ENCODE measurements at regions not wholly inside any gene's neighbourhood (a gene's known extent, or its start where the extent isn't known, plus 50 kb on each side); places are given as distances from the start of the nearest gene placed in this dataset.

DNA sequence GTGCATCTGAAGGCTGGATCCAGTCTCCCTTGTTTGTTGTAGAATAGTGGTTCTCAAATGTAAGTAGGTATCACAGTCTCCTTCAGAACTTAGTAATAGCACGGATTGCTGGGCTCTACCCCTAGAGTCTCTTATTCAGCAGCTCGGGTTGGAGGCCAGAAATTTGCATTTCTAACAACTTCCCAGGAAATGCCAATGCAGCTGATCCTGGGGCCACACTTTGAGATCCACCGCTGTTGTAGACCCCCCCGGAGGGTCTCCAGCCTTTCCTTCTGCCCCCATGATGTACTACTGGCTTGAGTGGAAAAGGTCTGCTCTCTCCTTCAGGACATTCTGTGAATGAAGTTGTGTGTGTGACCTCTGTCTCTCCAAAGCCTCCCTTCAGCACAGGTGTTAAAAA, 153.8 kb upstream of the CTNNB1 start:
- POLR2A ChIA-PET = no interaction called here
- TF ChIP-seq L3MBTL2 (conservative IDR thresholded peaks at IDR 0.05) (no peak), ZNF384 (IDR thresholded peaks at IDR 0.05) (no peak), SP1 (IDR thresholded peaks at IDR 0.05) (no peak), SUZ12 (IDR thresholded peaks at IDR 0.05) (no peak), NFRKB (IDR thresholded peaks at IDR 0.05) (no peak), BHLHE40 (IDR thresholded peaks at IDR 0.05; ENCODE audit: borderline replicate concordance) (no peak), FOXA1 (IDR thresholded peaks at IDR 0.05) (no peak), HDGF (IDR thresholded peaks at IDR 0.05; ENCODE audit: borderline replicate concordance) (no peak), ELF4 (IDR thresholded peaks at IDR 0.05) (no peak), ARNT (IDR thresholded peaks at IDR 0.05) (no peak), FOXK2 (IDR thresholded peaks at IDR 0.05) (no peak)
- CTCF ChIA-PET = no interaction called here
- no peak for DNase-seq (ENCODE audit: extremely low spot score)

DNA sequence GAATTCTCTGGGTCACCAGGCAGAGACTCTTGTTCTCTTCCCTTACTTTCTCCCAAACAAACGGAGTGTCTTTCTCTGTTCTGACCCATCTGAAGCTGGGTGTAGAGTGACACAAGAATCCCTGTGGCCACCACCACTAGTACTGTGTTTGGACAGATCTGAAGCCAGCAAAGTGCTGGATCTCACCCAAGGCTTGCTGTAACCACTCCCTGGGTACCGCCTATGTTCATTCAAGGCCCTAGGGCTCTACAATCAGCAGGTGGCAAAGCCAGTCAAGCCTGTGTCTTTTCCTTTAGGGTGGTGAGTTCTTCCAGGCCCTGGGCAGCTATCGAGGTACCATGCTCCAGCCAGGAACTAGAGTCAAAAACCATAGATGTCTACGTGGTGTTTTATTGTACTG, 149.2 kb upstream of the CTNNB1 start:
- POLR2A ChIA-PET = no interaction called here
- TF ChIP-seq L3MBTL2 (conservative IDR thresholded peaks at IDR 0.05) (no peak), SP1 (IDR thresholded peaks at IDR 0.05) (no peak)
- no peak for DNase-seq (ENCODE audit: extremely low spot score)
- CTCF ChIA-PET = no interaction called here

DNA sequence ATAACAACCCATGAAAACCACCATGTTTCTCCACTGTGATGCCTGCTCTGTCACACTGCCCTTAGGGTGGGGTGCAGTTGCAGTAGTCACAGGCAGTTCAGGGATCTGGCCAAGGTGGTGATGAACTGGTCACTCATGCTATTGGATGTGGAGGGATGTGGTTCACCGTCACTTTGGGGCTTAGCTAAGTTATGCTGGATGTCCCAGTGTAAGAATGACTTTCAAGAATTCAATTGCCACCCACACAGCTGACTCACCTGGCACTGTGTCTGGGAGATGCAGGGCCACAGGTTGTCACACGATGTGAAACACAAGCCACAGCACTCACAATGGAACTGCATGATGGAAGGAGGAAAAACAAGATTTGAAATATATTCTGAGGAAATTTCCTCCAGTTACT, 146.1 kb upstream of the CTNNB1 start:
- CTCF ChIA-PET = interaction anchor here (0.6 kb wide), 1 partner anchor 634 kb away, joined by 3 read pairs; no protein-coding TSS in a partner anchor
- POLR2A ChIA-PET = no interaction called here
- no peak for TF ChIP-seq ZNF384 (IDR thresholded peaks at IDR 0.05)
- no peak for TF ChIP-seq HDGF (IDR thresholded peaks at IDR 0.05; ENCODE audit: borderline replicate concordance)
- no peak for TF ChIP-seq FOXK2 (IDR thresholded peaks at IDR 0.05)
- TF ChIP-seq CTBP1 (IDR thresholded peaks at IDR 0.05; ENCODE audit: borderline replicate concordance) = no peak
- TF ChIP-seq L3MBTL2 (conservative IDR thresholded peaks at IDR 0.05) = no peak
- TF ChIP-seq FOXA1 (IDR thresholded peaks at IDR 0.05) = no peak
- TF ChIP-seq, protein P1, sequence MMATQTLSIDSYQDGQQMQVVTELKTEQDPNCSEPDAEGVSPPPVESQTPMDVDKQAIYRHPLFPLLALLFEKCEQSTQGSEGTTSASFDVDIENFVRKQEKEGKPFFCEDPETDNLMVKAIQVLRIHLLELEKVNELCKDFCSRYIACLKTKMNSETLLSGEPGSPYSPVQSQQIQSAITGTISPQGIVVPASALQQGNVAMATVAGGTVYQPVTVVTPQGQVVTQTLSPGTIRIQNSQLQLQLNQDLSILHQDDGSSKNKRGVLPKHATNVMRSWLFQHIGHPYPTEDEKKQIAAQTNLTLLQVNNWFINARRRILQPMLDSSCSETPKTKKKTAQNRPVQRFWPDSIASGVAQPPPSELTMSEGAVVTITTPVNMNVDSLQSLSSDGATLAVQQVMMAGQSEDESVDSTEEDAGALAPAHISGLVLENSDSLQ (IDR thresholded peaks at IDR 0.05) = no peak
- no peak for TF ChIP-seq LEF1 (IDR thresholded peaks at IDR 0.05; ENCODE audit: borderline replicate concordance)
- TF ChIP-seq ARNT (IDR thresholded peaks at IDR 0.05) = no peak
- no peak for TF ChIP-seq BHLHE40 (IDR thresholded peaks at IDR 0.05; ENCODE audit: borderline replicate concordance)
- no peak for TF ChIP-seq ELF4 (IDR thresholded peaks at IDR 0.05)
- DNase-seq (ENCODE audit: extremely low spot score) = no peak

DNA sequence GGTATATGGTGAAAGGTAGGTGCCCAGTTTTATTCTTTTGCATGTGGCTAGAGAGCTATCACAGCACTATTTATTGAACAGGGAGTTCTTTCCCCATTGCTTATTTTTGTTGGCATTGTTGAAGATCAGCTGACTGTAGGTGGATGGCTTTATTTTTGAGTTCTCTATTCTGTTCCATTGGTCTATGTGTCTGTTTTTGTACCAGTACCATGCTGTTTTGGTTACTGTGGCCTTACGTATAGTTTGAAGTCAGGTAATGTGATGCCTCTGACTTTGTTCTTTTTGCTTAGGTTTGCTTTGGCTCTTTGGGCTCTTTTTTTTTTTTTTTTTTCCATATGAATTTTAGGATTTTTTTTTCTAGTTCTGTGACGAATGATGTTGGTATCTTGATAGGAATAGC, 139.2 kb upstream of the CTNNB1 start:
- ChIA-PET CTCF (no interaction called here), POLR2A (no interaction called here)
- TF ChIP-seq FOXM1 (IDR thresholded peaks at IDR 0.05; ENCODE audit: borderline replicate concordance) = no peak
- TF ChIP-seq ZNF384 (IDR thresholded peaks at IDR 0.05) = no peak
- TF ChIP-seq HDGF (IDR thresholded peaks at IDR 0.05; ENCODE audit: borderline replicate concordance) = no peak
- no peak for TF ChIP-seq ARNT (IDR thresholded peaks at IDR 0.05)
- TF ChIP-seq, protein P1 (IDR thresholded peaks at IDR 0.05) = no peak
- no peak for TF ChIP-seq L3MBTL2 (conservative IDR thresholded peaks at IDR 0.05)
- no peak for TF ChIP-seq FOXK2 (IDR thresholded peaks at IDR 0.05)
- TF ChIP-seq ELF4 (IDR thresholded peaks at IDR 0.05) = no peak
- DNase-seq (ENCODE audit: extremely low spot score) = no peak

DNA sequence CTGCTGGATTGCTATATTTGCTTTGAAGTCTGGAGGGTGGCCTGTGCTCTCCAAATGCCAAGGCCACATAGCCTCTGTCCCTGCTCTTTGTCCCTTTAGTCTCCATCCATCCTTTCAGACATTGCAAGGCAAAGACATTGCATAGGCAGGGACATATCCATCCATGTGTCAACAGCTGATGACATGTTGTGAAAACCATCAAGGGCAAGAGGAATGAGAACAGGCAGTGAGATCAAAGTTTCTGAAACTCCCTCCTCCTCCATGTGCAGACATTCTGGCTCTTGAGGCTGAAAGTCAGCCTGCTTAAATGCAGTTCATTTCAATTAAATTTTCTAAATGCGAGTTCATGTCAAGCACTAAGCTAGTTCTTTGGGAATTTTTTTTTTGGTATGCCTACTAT, 135.2 kb upstream of the CTNNB1 start:
- POLR2A ChIA-PET = no interaction called here
- CTCF ChIA-PET = no interaction called here
- TF ChIP-seq ARNT (IDR thresholded peaks at IDR 0.05) (no peak), FOXK2 (IDR thresholded peaks at IDR 0.05) (no peak), NFRKB (IDR thresholded peaks at IDR 0.05) (no peak), ELF4 (IDR thresholded peaks at IDR 0.05) (no peak), LEF1 (IDR thresholded peaks at IDR 0.05; ENCODE audit: borderline replicate concordance) (no peak), CTBP1 (IDR thresholded peaks at IDR 0.05; ENCODE audit: borderline replicate concordance) (no peak), ZNF384 (IDR thresholded peaks at IDR 0.05) (no peak), SP1 (IDR thresholded peaks at IDR 0.05) (no peak), BHLHE40 (IDR thresholded peaks at IDR 0.05; ENCODE audit: borderline replicate concordance) (no peak)
- TF ChIP-seq, protein P1 (IDR thresholded peaks at IDR 0.05) = no peak
- no peak for DNase-seq (ENCODE audit: extremely low spot score)

DNA sequence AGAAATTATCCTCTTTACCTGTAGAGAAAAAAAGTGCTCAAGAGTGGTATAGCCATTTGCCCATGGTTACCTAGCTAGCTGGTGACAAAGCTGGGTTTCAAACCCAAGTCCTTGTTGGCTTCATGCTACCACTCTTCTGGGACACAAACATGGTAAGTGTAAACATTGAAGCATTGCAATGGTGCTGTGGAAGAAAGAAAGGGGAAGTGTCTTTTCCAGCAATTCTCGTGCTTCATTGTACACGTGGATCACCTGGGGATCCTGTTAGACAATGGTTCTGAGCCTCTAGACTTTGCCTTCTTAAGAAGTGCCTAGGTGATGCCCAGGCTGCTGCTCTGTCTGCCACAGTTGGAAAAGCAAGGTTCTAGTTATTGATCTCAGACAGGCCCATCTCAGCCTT, 134.8 kb upstream of the CTNNB1 start:
- TF ChIP-seq SUZ12 (IDR thresholded peaks at IDR 0.05) (no peak), SP1 (IDR thresholded peaks at IDR 0.05) (no peak), TARDBP (IDR thresholded peaks at IDR 0.05) (no peak), ZNF384 (IDR thresholded peaks at IDR 0.05) (no peak), HDGF (IDR thresholded peaks at IDR 0.05; ENCODE audit: borderline replicate concordance) (no peak), FOXA1 (IDR thresholded peaks at IDR 0.05) (no peak), L3MBTL2 (conservative IDR thresholded peaks at IDR 0.05) (no peak), BHLHE40 (IDR thresholded peaks at IDR 0.05; ENCODE audit: borderline replicate concordance) (no peak), ELF4 (IDR thresholded peaks at IDR 0.05) (no peak), FOXK2 (IDR thresholded peaks at IDR 0.05) (no peak), NFRKB (IDR thresholded peaks at IDR 0.05) (no peak), FOXM1 (IDR thresholded peaks at IDR 0.05; ENCODE audit: borderline replicate concordance) (no peak), LEF1 (IDR thresholded peaks at IDR 0.05; ENCODE audit: borderline replicate concordance) (no peak), ARNT (IDR thresholded peaks at IDR 0.05) (no peak), CTBP1 (IDR thresholded peaks at IDR 0.05; ENCODE audit: borderline replicate concordance) (no peak)
- TF ChIP-seq, protein P1 (IDR thresholded peaks at IDR 0.05) = no peak
- CTCF ChIA-PET = no interaction called here
- POLR2A ChIA-PET = no interaction called here
- DNase-seq (ENCODE audit: extremely low spot score) = no peak
